A673 (cell line): ENCODE measurements at regions not wholly inside any gene's neighbourhood (a gene's known extent, or its start where the extent isn't known, plus 50 kb on each side); places are given as distances from the start of the nearest gene placed in this dataset.
"Not testable (repeated sequence)": the region's sequence is repeated elsewhere in the genome, so short reads cannot be mapped to it uniquely, and the experiment has no call there.

Experiments used
- BruUV-seq: library from RNA; stranded (reverse); fragments of 400-500 nt; replicated peaks from 2 replicates; lab custom pipeline; 2021; lab: Mats Ljungman, UMichigan
- CTCF ChIA-PET: fragments of 300-600 bp; sonication (Branson Sonifier 250); formaldehyde crosslinking; loops from one replicate; lab custom pipeline; 2022; ENCODE audit warnings: antibody characterized with exemption; lab: Charles Lee
- POLR2A ChIA-PET: fragments of 300-600 bp; sonication (Branson Sonifier 250); formaldehyde crosslinking; loops from one replicate; lab custom pipeline; 2022; ENCODE audit warnings: antibody characterized with exemption; ENCODE audit not compliant: low non-redundant PET; lab: Charles Lee
- DNase-seq: peaks from one replicate; pipeline ENCODE4 v3.0.0-alpha.2; 2015; ENCODE audit warnings: low spot score
- H3K27ac ChIP-seq: fragments of 200-600 bp; sonication (generic); 2 replicates; pipeline ENCODE4 v1.5.1; 2016; ENCODE audit warnings: mixed run types, low read depth, mild to moderate bottlenecking, mixed read lengths, antibody characterized with exemption, low read length; ENCODE audit not compliant: poor library complexity, severe bottlenecking
- H3K27me3 ChIP-seq: fragments of 200-600 bp; sonication (generic); replicated peaks from 2 replicates; pipeline ENCODE4 v1.6.1; 2017; ENCODE audit warnings: mixed run types, low read depth, mild to moderate bottlenecking, mixed read lengths, antibody characterized with exemption, low read length; ENCODE audit not compliant: insufficient read depth, poor library complexity
- H3K36me3 ChIP-seq: fragments of 200-600 bp; sonication (generic); 2 replicates; pipeline ENCODE4 v1.6.1; 2016; ENCODE audit warnings: mixed run types, mild to moderate bottlenecking, mixed read lengths, antibody characterized with exemption, low read length; ENCODE audit not compliant: insufficient read depth, poor library complexity, severe bottlenecking
- H3K4me1 ChIP-seq: fragments of 200-600 bp; sonication (generic); 2 replicates; pipeline ENCODE4 v1.6.1; 2017; ENCODE audit warnings: mixed run types, mild to moderate bottlenecking, mixed read lengths, antibody characterized with exemption, low read length; ENCODE audit not compliant: insufficient read depth, poor library complexity, severe bottlenecking
- H3K4me3 ChIP-seq: fragments of 200-600 bp; sonication (generic); 2 replicates; pipeline ENCODE4 v1.5.1; 2016; ENCODE audit warnings: low read depth, mixed run types, mild to moderate bottlenecking, mixed read lengths, low read length; ENCODE audit not compliant: poor library complexity, severe bottlenecking
- H3K9me3 ChIP-seq: fragments of 200-600 bp; sonication (generic); 2 replicates; pipeline ENCODE4 v1.6.1; 2016; ENCODE audit warnings: mixed run types, low read depth, mild to moderate bottlenecking, mixed read lengths, antibody characterized with exemption, low read length; ENCODE audit not compliant: poor library complexity, severe bottlenecking
- EZH2 ChIP-seq: fragments of 200-600 bp; sonication (generic); IDR thresholded peaks from 2 replicates; pipeline ENCODE4 v1.6.1; 2017; ENCODE audit warnings: borderline replicate concordance, low read depth, mild to moderate bottlenecking, mixed read lengths, antibody characterized with exemption, low read length; ENCODE audit not compliant: poor library complexity, severe bottlenecking
- intact Hi-C: fragments of 100-400 bp; cut with micrococcal nuclease; formaldehyde crosslinking; loops from one replicate; pipeline ENCODE4 v1.10.0; 2022; ENCODE audit not compliant: unreplicated experiment
- TF ChIP-seq, protein P1 (sequence below): fragments of 300-800, 200-600 bp; sonication (generic); conservative IDR thresholded peaks from 2 replicates; pipeline ENCODE4 v1.5.1; 2017; ENCODE audit warnings: low read depth, mild to moderate bottlenecking, antibody characterized with exemption, low read length, moderate library complexity, mixed read lengths

DNA sequence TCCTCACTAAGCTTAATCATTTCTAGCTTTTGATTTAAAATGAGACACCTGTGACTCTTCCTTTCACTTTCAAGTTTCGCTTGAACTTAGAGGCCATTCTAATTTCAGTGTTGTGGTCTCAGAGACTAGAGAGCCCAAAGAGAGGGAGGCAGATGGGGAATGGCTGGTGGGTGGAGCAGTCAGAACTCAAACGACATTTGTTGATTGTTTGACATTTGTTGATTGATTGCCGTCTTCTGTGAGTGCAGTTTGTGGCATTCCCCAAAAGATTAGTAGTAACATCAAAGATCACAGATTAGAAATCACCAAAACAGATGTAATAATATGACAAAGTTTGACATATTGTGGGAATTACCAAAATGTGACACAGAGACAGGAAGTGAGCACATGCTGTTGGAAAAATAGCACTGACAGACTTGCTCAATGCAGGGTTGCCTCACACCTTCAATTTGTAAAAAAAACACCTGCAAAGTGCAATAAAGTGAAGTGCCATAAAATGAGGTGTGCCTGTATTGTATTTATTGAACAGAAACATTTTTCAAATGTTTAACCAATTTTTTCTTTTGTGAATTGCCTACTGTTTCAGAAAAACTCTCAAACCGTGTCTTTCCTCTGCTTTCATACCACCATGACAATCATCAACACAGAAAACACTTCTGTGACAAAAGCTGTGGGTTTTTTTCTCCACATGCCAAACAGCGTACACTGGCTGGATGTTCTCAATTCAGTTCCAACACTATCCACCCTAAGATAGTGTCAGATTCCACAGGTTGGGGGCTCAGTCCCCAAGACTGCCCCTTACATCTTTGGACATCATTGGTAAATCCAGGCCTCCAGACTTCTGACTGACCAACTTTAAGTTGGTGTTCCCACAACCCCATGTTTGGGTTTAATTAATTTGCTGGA, 376.3 kb upstream of the RGS6 start:
- TF ChIP-seq, protein P1, sequence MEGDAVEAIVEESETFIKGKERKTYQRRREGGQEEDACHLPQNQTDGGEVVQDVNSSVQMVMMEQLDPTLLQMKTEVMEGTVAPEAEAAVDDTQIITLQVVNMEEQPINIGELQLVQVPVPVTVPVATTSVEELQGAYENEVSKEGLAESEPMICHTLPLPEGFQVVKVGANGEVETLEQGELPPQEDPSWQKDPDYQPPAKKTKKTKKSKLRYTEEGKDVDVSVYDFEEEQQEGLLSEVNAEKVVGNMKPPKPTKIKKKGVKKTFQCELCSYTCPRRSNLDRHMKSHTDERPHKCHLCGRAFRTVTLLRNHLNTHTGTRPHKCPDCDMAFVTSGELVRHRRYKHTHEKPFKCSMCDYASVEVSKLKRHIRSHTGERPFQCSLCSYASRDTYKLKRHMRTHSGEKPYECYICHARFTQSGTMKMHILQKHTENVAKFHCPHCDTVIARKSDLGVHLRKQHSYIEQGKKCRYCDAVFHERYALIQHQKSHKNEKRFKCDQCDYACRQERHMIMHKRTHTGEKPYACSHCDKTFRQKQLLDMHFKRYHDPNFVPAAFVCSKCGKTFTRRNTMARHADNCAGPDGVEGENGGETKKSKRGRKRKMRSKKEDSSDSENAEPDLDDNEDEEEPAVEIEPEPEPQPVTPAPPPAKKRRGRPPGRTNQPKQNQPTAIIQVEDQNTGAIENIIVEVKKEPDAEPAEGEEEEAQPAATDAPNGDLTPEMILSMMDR = no peak
- no peak for TF ChIP-seq EZH2
- Histone ChIP-seq H3K36me3 (no peaks in the 10 kb centered on the region), H3K9me3 (no peaks in the 10 kb centered on the region), H3K27ac (peak overlapping the region; percentile 53), H3K4me1 (peaks cover 15% of the 10 kb centered on the region), H3K27me3 (no peaks in the 10 kb centered on the region), H3K4me3 (no peak overlapping the region)
- BruUV-seq = no TSS peak
- ChIA-PET POLR2A (no interaction called here), CTCF (no interaction called here)
- intact Hi-C loops = no loop called here
- DNase-seq = peak; percentile 32

DNA sequence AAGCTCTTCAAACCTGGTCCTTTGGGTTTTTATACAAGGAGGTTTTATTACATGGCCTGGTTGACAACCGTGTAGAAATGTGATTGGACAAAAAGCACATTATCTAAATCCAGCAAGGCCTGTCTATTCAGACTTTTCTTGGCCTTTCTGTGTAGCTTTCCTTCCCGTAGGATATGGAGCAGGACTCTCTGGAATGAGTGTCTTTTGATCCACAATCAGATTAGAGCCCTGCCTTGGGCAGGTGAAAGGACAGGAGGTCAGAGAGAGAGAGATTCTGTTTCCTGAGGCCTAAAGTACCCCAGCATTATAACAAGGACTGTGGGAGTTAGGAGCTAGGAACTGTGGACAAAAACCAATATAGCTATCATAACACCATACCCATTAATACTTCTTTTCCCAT, 375.5 kb upstream of the RGS6 start:
- no peak overlapping the region for H3K27ac ChIP-seq
- H3K4me3 ChIP-seq = no peak overlapping the region
- intact Hi-C loops = no loop called here
- ChIA-PET CTCF (no interaction called here), POLR2A (no interaction called here)
- no peaks in the 10 kb centered on the region for H3K9me3 ChIP-seq
- DNase-seq = no peak
- H3K36me3 ChIP-seq = no peaks in the 10 kb centered on the region
- peaks cover 15% of the 10 kb centered on the region for H3K4me1 ChIP-seq
- no peak for TF ChIP-seq EZH2
- TF ChIP-seq, protein P1 = no peak
- BruUV-seq = no TSS peak
- H3K27me3 ChIP-seq = no peaks in the 10 kb centered on the region

DNA sequence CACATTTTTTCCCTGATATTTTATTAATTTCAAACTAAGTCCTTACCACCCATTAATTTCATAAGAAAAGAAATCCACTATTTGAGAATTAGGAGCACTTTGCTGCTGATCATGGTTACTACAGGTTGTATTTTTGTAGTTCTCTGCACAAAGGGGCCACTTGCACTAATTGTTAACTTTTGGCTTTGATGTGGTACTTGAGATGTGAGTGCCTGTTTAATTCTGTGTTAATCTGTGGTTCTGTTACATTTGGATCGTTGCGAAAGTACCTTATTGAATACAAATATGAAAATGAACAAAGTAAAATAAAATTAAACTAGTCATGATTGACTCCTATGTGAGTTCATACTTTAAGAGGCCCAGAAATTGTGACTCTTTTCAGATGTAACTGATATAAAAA, 374.9 kb upstream of the RGS6 start:
- ChIA-PET CTCF (no interaction called here), POLR2A (no interaction called here)
- Histone ChIP-seq H3K36me3 (no peaks in the 10 kb centered on the region), H3K9me3 (no peaks in the 10 kb centered on the region), H3K4me3 (no peak overlapping the region), H3K4me1 (peaks cover 15% of the 10 kb centered on the region), H3K27me3 (no peaks in the 10 kb centered on the region), H3K27ac (no peak overlapping the region)
- DNase-seq = no peak
- intact Hi-C loops = no loop called here
- TF ChIP-seq EZH2 = no peak
- no TSS peak for BruUV-seq

DNA sequence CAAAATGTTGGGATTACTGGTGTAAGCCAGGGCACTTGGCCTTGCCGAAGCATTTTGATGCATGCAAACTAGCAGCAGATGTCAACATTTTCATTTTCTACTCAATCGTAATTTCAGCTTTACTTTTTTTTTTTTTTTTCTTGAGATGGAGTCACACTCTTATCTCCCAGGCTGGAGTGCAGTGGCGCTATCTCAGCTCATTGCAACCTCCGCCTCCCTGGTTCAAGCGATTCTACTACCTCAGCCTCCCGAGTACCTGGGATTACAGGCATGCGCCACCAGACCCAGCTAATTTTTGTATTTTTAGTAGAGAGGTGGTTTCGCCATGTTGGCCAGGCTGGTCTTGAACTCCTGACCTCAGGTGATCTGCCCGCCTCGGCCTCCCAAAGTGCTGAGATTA, 373.3 kb upstream of the RGS6 start:
- POLR2A ChIA-PET = interaction anchor here (0.7 kb wide), 1 partner anchor 114 kb away, joined by 3 read pairs; no protein-coding TSS in a partner anchor

More for the DNA sequence above, 373.3 kb upstream of the RGS6 start:
- H3K36me3 ChIP-seq, H3K4me3 ChIP-seq, H3K27me3 ChIP-seq, CTCF ChIA-PET, H3K9me3 ChIP-seq, H3K27ac ChIP-seq, intact Hi-C loops, BruUV-seq, DNase-seq: not testable (repeated sequence)
- peaks cover 15% of the 10 kb centered on the region for H3K4me1 ChIP-seq
